PC-3 (cell line): ENCODE measurements at regions not wholly inside any gene's neighbourhood (a gene's known extent, or its start where the extent isn't known, plus 50 kb on each side); places are given as distances from the start of the nearest gene placed in this dataset.

Experiments
- CTCF ChIP-seq: fragments of 300-600 bp; sonication (generic); conservative IDR thresholded peaks from 2 replicates; pipeline ENCODE4 v1.5.1; 2017; ENCODE audit warnings: antibody characterized with exemption, low read depth, mild to moderate bottlenecking, low read length
- EZH2 ChIP-seq: fragments of 300-600 bp; sonication (generic); IDR thresholded peaks from one replicate; pipeline ENCODE4 v1.6.1; 2017; ENCODE audit warnings: antibody characterized with exemption, mild to moderate bottlenecking, low read length; ENCODE audit not compliant: unreplicated experiment
- EZH2phosphoT487 ChIP-seq: fragments of 300-600 bp; sonication (generic); IDR thresholded peaks from 2 replicates; pipeline ENCODE4 v1.6.1; 2018; ENCODE audit warnings: mild to moderate bottlenecking, antibody characterized with exemption, low read length, borderline replicate concordance

GRCh38 chr21:27838573-27838972, 871.7 kb upstream of the ADAMTS5 start:
- no peak for TF ChIP-seq EZH2
- no peak for TF ChIP-seq CTCF
- no peak for TF ChIP-seq EZH2phosphoT487
